Lower leg skin (tissue), 4 donors: ENCODE measurements at regions not wholly inside any gene's neighbourhood (a gene's known extent, or its start where the extent isn't known, plus 50 kb on each side); places are given as distances from the start of the nearest gene placed in this dataset.

Experiments used
- DNase-seq, 2 donors: peaks; one replicate each; pipeline ENCODE4 v3.0.0-alpha.2; 2019; ENCODE audit warnings: low spot score in 2 of 2
- H3K4me3 ChIP-seq: fragments of 200-600 bp; sonication (generic); 2 replicates; pipeline ENCODE4 v1.5.1; 2017; ENCODE audit warnings: mild to moderate bottlenecking, low read depth; ENCODE audit not compliant: poor library complexity, severe bottlenecking
- POLR2A ChIP-seq, 2 donors: fragments of 450-650 bp; IDR thresholded peaks; one replicate each; pipeline ENCODE4 v1.6.1; 2016 to 2017; ENCODE audit warnings: antibody characterized with exemption in 2 of 2, mild to moderate bottlenecking in 1 of 2, moderate library complexity in 1 of 2
- WGBS, 2 donors: methylation state at CpG; one replicate each; pipeline ENCODE4 v1.1.5; 2018; 5-methylcytosine and 5-hydroxymethylcytosine counted together
- intact Hi-C: fragments of 100-400 bp; cut with DNase I; formaldehyde crosslinking; loops from one replicate; pipeline ENCODE4 v1.15.0; 2023; ENCODE audit warnings: low total_unique reads
- TF ChIP-seq, protein P1 (sequence below), 3 donors: fragments of 450-650 bp; IDR thresholded peaks; one replicate each; pipeline ENCODE4 v1.5.1; 2016; ENCODE audit warnings: antibody characterized with exemption in 3 of 3, mild to moderate bottlenecking in 3 of 3, moderate library complexity in 2 of 3

DNA sequence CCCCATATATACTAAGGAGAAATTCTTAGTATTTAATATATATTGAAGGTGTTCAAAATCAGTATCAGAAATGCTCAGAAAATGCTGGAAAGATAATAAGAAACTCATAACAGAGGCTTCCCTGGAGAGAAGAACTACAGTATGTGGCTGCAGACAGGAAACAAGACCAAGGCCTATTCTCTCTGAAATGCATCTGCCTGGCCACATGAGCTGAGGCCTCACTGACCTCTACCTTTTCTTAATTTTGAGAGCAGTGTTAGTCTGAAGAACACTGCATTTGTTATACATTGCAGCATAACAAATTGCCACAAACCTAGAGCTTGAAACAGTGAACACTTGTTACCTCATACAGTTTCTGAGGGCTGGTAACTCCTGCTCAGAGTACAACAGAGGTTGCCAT lies 133.4 kb upstream of the SPEF2 start:
- intact Hi-C loops, result no loop called here
- DNase-seq, result no peak
- TF ChIP-seq, protein P1, sequence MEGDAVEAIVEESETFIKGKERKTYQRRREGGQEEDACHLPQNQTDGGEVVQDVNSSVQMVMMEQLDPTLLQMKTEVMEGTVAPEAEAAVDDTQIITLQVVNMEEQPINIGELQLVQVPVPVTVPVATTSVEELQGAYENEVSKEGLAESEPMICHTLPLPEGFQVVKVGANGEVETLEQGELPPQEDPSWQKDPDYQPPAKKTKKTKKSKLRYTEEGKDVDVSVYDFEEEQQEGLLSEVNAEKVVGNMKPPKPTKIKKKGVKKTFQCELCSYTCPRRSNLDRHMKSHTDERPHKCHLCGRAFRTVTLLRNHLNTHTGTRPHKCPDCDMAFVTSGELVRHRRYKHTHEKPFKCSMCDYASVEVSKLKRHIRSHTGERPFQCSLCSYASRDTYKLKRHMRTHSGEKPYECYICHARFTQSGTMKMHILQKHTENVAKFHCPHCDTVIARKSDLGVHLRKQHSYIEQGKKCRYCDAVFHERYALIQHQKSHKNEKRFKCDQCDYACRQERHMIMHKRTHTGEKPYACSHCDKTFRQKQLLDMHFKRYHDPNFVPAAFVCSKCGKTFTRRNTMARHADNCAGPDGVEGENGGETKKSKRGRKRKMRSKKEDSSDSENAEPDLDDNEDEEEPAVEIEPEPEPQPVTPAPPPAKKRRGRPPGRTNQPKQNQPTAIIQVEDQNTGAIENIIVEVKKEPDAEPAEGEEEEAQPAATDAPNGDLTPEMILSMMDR (IDR thresholded peaks at IDR 0.05), result no peak
- no peak for TF ChIP-seq POLR2A (IDR thresholded peaks at IDR 0.05)

DNA sequence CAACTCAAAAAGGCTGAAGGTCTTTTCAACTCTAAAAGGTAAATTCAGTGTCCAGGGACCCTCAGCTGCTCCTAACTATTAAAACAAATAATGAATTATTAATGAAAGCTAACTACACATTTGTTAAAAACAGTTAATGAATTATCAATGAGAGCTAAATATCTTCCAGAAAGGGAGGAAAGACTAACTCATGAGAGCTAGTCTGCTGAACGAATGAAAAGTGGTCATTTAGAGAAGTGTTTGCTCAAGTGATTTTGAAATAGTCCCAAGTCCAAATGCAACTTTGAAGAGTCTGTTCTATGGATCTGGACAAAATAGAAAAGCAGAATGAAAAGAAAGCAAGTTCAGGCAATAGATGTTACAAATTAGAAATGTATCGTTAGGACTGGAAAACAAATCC lies 133.9 kb upstream of the SPEF2 start:
- no peak for DNase-seq
- TF ChIP-seq, protein P1 (IDR thresholded peaks at IDR 0.05), result no peak
- no peak for TF ChIP-seq POLR2A (IDR thresholded peaks at IDR 0.05)
- H3K4me3 ChIP-seq, result no peak overlapping the region
- 61 to 65% methylated on average over 2 of the region's 2 CpGs for WGBS, 2 donors
- intact Hi-C loops, result no loop called here

More for the DNA sequence above, 133.4 kb upstream of the SPEF2 start:
- H3K4me3 ChIP-seq, result no peak overlapping the region

DNA sequence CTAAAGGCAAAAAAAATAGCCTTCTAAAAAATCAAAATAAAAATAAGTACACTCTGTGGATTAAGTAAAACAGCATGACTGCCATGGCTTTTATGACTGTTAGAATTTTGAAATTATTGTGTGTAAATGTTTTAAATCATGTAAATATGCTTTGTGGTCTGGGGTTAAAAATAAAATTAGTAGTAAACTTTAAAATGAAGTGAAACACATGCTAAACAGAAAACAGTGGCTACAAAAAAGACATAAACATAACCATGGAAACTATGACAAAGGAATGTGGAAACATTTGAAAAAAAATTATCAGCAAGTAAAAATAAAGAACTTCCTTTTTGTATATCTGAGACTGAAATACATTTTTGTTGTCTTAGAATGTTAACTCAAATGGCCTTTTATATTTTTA lies 134.5 kb upstream of the SPEF2 start:
- no peak for TF ChIP-seq POLR2A (IDR thresholded peaks at IDR 0.05)
- TF ChIP-seq, protein P1 (IDR thresholded peaks at IDR 0.05), result no peak
- intact Hi-C loops, result no loop called here
- no peak for DNase-seq
- no peak overlapping the region for H3K4me3 ChIP-seq

DNA sequence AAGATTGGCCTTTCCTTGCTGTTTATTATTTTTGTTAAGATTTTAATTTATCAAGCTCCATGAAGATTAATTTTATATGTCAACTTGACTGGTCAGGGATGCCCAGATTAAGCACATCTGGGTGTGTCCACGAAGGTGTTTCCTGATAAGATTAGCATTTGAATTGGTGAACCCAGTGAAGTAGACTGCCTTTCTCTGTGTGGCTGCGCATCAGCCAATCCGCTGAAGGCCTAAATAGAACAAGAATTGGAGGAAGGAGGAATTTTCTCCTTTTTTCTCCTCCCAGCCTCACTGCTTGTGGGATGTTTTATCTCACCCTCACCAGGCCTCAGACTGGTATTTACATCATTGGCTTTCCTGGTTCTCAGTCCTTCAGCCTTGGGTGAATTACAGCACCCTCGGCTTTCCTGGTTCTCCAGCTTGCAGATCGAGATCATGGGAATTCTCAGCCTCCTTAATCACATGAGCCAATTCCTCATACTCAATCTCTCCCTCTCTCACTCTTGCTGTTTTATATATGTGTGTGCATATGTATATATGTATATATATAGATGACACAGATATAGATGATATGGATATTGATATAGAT lies 135.4 kb upstream of the SPEF2 start:
- intact Hi-C loops, result no loop called here
- TF ChIP-seq, protein P1 (IDR thresholded peaks at IDR 0.05), result no peak
- TF ChIP-seq POLR2A (IDR thresholded peaks at IDR 0.05), result no peak
- no peak for DNase-seq
- 93 to 95% methylated on average over 5 of the region's 5 CpGs for WGBS, 2 donors
- no peak overlapping the region for H3K4me3 ChIP-seq

GRCh38 chr5:35478856-35479682 lies 138.6 kb upstream of the SPEF2 start:
- H3K4me3 ChIP-seq, result no peak overlapping the region
- 53 to 57% methylated on average over 5 of the region's 5 CpGs for WGBS, 2 donors
- no peak for DNase-seq
- intact Hi-C loops, result no loop called here
- TF ChIP-seq POLR2A (IDR thresholded peaks at IDR 0.05), result no peak
- TF ChIP-seq, protein P1 (IDR thresholded peaks at IDR 0.05), result no peak
